G401 (cell line): ENCODE measurements at regions not wholly inside any gene's neighbourhood (a gene's known extent, or its start where the extent isn't known, plus 50 kb on each side); places are given as distances from the start of the nearest gene placed in this dataset.

Source experiments
- DNase-seq: peaks from one replicate; pipeline ENCODE4 v3.0.0-alpha.2; 2015; ENCODE audit warnings: low spot score
- in situ Hi-C: cut with HindIII; loops from 2 replicates; pipeline ENCODE4 v1.10.0; 2016; ENCODE audit warnings: low sequenced_read_pairs, mixed read lengths

DNA sequence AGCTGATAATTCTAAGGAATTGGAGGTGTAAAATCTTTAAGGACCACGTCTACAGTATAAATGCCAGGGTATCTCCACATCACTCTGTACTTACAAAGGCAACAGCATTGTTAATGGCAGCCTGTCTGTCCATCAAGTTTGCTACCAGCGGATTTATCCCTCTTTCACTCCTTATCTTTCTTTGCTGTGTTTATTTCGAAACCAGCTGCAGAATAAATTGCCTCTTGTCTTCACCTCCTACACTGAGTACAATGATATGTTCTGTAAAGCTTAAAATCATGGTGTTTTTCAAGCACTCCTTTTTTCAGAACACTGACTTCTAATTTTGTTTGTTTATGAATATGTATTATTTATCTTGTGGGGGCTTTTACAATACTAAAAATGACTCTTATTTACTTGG is 1088.1 kb downstream of the NR2F1-AS1 start:
- in situ Hi-C loops, result no loop called here
- no peak for DNase-seq

- no peak for DNase-seq
- in situ Hi-C loops, result no loop called here
Observed at GRCh38 chr5:92484484-92484883, 1096.5 kb downstream of the NR2F1-AS1 start.

- DNase-seq, result no peak
- in situ Hi-C loops, result no loop called here
Observed at GRCh38 chr5:92472981-92473566, 1090.0 kb upstream of the ARRDC3 start.

DNA sequence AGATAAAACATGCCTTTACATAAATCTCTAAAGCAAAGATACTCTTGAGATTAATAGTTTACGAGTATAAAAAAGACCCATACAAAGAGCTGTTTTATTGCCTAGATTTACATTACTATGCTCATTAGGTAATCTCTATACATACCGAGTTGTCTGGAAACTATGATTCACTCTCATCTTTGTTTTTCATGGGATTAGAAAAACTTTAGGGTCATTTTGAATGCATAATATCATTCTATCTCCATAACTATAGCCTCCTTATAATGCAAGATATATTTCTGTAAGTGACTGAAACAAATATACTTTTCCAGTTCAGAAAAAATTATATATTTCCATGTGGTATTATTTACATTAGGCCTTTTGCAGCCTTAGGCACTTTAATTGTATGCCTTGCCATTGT is 1088.7 kb upstream of the ARRDC3 start:
- DNase-seq, result no peak
- in situ Hi-C loops, result no loop called here

GRCh38 chr5:92470770-92471169 is 1087.7 kb upstream of the ARRDC3 start:
- DNase-seq, result no peak
- in situ Hi-C loops, result no loop called here

DNA sequence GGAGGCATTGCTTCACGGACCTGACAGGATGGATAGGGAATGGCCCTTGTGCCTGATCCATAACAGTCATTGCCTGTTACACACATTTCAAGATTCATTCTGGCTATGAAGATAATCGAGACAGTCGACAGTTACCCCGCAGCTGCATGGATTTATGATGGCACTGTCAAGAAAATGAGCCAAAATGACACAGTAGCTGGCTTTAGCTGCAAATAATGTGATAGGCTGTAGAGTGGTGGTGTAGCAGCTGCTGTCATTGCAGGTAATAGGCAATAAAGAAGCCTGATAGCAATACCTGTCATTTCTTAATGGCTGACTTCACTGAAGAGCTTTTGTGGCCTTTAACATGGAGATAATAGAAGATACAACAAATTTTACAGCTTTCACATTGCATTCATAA is 1085.2 kb upstream of the ARRDC3 start:
- in situ Hi-C loops, result no loop called here
- no peak for DNase-seq

GRCh38 chr5:92467695-92468094 is 1084.6 kb upstream of the ARRDC3 start:
- DNase-seq, result no peak
- in situ Hi-C loops, result no loop called here

- no peak for DNase-seq
- in situ Hi-C loops, result no loop called here
Observed at GRCh38 chr5:92460505-92460904, 1077.4 kb upstream of the ARRDC3 start.

- in situ Hi-C loops, result no loop called here
- no peak for DNase-seq
Observed at GRCh38 chr5:92459654-92460053, 1076.5 kb upstream of the ARRDC3 start.

GRCh38 chr5:92455011-92455410 is 1071.9 kb upstream of the ARRDC3 start:
- in situ Hi-C loops, result no loop called here
- no peak for DNase-seq

DNA sequence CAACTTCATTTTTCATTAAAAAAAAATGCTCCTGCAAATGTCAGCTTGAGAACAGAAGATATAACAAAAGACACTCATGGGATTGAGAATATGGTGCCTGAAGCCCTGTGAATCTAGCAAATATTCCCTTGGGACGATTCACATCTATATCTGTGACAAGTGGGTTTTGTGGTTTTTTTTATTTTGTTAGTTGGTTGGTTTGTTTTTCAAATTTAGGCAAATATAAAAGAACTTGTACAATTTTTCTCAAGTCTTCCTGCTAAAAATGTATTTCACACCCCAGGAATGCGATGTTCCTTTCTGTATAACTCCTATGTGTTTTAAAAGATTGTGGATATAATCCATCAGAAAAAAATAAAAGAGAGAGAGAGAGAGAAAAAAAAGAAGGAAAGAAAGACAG is 1061.8 kb upstream of the ARRDC3 start:
- DNase-seq, result no peak
- in situ Hi-C loops, result no loop called here

DNA sequence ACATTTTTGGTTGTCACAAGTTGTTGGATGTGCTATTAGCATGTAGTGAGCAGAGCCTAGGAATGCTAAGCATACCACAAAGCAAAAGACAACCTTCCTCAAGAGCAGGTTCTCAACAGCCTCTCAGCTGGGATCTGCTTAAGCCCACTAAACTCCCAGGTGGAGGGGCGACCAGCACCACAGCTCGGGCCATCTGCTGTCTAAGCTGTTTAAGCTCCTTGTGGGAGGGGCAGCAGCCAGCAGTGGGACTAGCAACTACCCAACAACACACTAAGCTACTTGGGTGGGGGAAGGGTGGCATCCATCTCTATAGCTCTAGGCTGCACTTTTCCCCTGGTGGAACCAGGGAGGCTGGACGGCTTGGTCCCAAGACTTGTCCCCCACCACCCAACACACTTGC is 1052.7 kb upstream of the ARRDC3 start:
- DNase-seq, result no peak
- in situ Hi-C loops, result no loop called here

GRCh38 chr5:92429646-92430045 is 1046.5 kb upstream of the ARRDC3 start:
- in situ Hi-C loops, result no loop called here
- no peak for DNase-seq

- DNase-seq, result no peak
- in situ Hi-C loops, result no loop called here
Observed at GRCh38 chr5:92428415-92428814, 1045.3 kb upstream of the ARRDC3 start.

DNA sequence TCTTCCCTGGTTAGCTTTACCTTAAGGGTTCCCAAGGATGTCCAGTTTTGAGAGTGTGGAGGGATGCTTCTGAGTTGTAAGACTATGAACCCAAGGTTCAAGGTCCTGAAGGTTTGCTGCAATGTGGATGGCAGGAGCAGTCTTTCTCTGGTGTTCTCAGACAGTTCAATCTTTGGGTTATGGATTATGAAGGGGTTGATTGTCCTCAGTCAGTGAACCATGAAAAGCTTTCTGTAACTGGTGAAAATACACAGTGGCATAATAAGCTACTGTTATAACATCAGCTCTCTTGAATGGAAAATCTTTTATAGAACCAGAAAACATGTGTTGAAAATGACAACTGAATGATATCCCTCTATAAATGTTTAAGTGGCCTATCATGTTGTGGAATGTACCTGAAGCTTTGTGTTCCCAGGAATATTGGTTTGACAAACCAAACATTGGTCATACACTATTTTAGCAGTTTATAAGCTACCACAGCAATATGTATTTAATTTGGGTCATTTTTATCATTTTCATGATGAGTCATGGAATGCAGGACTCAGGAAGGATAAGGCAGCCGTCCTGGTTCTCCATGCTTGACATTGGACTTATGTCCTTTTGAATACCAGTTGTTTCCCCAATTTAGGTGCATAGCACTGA is 1041.8 kb upstream of the ARRDC3 start:
- in situ Hi-C loops, result no loop called here
- DNase-seq, result no peak

GRCh38 chr5:92421942-92422341 is 1038.8 kb upstream of the ARRDC3 start:
- DNase-seq, result no peak
- in situ Hi-C loops, result no loop called here

GRCh38 chr5:92421196-92421595 is 1038.1 kb upstream of the ARRDC3 start:
- in situ Hi-C loops, result no loop called here
- DNase-seq, result no peak

- in situ Hi-C loops, result no loop called here
Observed at GRCh38 chr5:92419261-92419660, 1036.1 kb upstream of the ARRDC3 start.

GRCh38 chr5:92418341-92418740 is 1035.2 kb upstream of the ARRDC3 start:
- no peak for DNase-seq
- in situ Hi-C loops, result no loop called here

More at GRCh38 chr5:92419261-92419660, 1036.1 kb upstream of the ARRDC3 start:
- DNase-seq, result no peak

GRCh38 chr5:92409134-92409533 is 1026.0 kb upstream of the ARRDC3 start:
- DNase-seq, result no peak

GRCh38 chr5:92402956-92403702 is 1020.0 kb upstream of the ARRDC3 start:
- no peak for DNase-seq
- in situ Hi-C loops, result no loop called here

More at GRCh38 chr5:92409134-92409533, 1026.0 kb upstream of the ARRDC3 start:
- in situ Hi-C loops, result no loop called here
